ENCODE measurements at regions not wholly inside any gene's neighbourhood (a gene's known extent, or its start where the extent isn't known, plus 50 kb on each side); places are given as distances from the start of the nearest gene placed in this dataset.

- TF ChIP-seq CTCF (IDR thresholded peaks at IDR 0.05; ENCODE audit: low read depth, low read length) = no peak
- DNase-seq (ENCODE audit: extremely low read depth, low read depth) = no peak
Observed at GRCh38 chr20:24771542-24772061, 177.5 kb upstream of the CST7 start.

GRCh38 chr20:24772667-24773066, 176.4 kb upstream of the CST7 start:
- DNase-seq (ENCODE audit: extremely low read depth, low read depth) = no peak
- no peak for TF ChIP-seq CTCF (IDR thresholded peaks at IDR 0.05; ENCODE audit: low read depth, low read length)

GRCh38 chr20:24773168-24773567, 175.9 kb upstream of the CST7 start:
- no peak for DNase-seq (ENCODE audit: extremely low read depth, low read depth)
- TF ChIP-seq CTCF (IDR thresholded peaks at IDR 0.05; ENCODE audit: low read depth, low read length) = no peak

- peak; percentile 2 for DNase-seq (ENCODE audit: extremely low read depth, low read depth)
- no peak for TF ChIP-seq CTCF (IDR thresholded peaks at IDR 0.05; ENCODE audit: low read depth, low read length)
Observed at GRCh38 chr20:24773751-24774201, 175.3 kb upstream of the CST7 start.

GRCh38 chr20:24775966-24776365, 173.1 kb upstream of the CST7 start:
- no peak for DNase-seq (ENCODE audit: extremely low read depth, low read depth)
- TF ChIP-seq CTCF (IDR thresholded peaks at IDR 0.05; ENCODE audit: low read depth, low read length) = no peak

- DNase-seq (ENCODE audit: extremely low read depth, low read depth) = no peak
- TF ChIP-seq CTCF (IDR thresholded peaks at IDR 0.05; ENCODE audit: low read depth, low read length) = no peak
Observed at GRCh38 chr20:24776755-24777271, 172.3 kb upstream of the CST7 start.

GRCh38 chr20:24777746-24778145, 171.3 kb upstream of the CST7 start:
- TF ChIP-seq CTCF (IDR thresholded peaks at IDR 0.05; ENCODE audit: low read depth, low read length) = no peak
- DNase-seq (ENCODE audit: extremely low read depth, low read depth) = no peak

All from AG09319 (cell line).